ENCODE measurements at regions not wholly inside any gene's neighbourhood (a gene's known extent, or its start where the extent isn't known, plus 50 kb on each side); places are given as distances from the start of the nearest gene placed in this dataset.

DNA sequence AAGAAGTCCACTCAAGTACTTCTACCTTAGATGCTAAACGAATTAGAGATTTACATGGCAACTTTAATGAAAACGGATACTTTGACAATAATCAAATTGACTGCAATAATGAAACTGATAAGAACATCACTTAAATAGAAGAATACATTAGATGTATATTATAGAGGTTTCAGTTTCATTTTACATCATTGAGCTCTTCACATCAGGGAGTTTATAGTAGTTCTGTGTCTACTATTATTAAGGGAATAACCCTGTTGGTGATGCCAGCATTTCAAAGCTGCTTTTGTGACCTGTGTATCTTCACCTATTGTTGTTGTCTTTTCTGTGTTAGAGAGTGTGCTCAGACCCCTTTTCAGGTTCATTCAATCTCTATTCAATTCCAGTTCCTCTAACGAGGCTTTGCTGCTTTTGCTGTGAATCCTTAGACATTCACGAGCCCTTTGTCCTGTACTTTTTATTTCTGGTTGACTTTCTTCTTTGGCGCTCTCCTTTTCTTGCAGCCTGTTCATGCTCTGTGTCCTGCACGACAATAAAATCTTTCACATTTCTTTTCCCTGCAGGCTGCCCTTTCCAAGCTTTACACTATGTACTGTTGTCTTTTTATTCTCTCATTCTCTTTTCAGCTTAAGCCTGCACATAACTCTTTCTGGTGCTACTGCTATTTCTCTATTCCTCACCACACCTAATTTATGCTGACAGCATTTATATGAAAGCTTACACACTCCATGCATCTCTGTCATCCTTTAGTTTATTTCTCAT lies 232.1 kb downstream of the CPE start:
- no peak for DNase-seq (ENCODE audit: low spot score)

GRCh38 chr4:165612936-165613335 lies 234.1 kb downstream of the CPE start:
- DNase-seq (ENCODE audit: low spot score): no peak

GRCh38 chr4:165613581-165613980 lies 234.8 kb downstream of the CPE start:
- no peak for DNase-seq (ENCODE audit: low spot score)

DNA sequence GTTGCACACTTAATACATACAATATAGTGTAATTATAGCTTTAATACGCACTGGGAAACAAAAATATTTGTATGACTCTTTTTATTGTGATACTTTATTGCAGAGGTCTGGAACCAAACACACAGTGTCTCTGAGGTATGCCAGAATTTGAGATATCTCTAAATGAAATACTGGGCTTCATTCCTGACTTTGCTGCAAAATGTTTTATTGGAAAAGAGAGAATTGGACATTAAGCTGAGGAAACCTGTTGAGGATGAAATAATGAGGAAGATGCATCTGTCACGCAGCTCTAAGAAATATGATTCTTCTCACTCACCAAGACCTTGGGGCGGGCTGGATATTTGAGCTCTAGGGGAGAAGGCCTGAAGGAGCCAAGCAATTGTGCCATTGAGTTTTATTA lies 242.1 kb downstream of the CPE start:
- DNase-seq (ENCODE audit: low spot score): no peak

DNA sequence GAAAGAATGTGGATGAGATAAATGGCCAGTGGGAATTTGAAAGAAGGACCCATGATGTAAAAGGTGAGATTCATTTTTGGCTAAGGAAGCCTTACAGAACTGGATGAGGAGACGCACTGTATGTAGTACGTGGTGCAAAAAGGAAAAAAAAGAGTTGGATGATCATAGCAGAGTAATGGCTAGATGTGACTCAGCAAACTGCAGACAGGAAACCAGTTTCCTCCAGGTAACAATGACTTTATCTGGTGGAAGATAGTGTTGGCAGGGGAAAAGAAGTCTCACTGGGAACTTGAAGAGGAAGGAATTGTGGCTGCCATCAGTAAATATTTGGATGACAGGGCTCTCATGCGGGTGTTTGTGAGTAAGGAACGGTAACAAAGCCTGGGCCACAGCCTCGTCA lies 243.2 kb downstream of the CPE start:
- DNase-seq (ENCODE audit: low spot score): no peak

- DNase-seq (ENCODE audit: low spot score): no peak
These were observed 246.5 kb downstream of the CPE start for GRCh38 chr4:165625281-165625680.

- no peak for DNase-seq (ENCODE audit: low spot score)
These were observed 246.7 kb upstream of the TLL1 start for GRCh38 chr4:165626316-165626715.

DNA sequence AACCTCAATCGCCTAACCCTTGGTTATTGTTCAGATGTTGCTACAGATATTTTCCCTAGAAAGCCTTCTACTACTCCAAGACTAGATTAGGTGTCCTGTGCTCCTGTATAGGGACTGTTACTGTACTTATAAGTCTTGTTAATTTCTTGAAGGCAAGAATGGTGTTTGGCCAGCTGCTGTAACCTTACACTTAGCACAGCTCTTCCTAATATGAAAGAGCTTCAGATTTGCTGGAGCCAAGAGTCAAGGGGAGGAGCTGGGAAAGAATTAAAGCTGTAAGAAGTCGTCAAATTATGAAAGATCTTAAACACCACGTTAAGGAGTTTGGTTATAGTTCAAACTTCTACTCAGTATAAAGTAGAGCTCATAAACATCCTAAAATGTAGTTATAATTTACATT lies 245.9 kb upstream of the TLL1 start:
- no peak for DNase-seq (ENCODE audit: low spot score)

DNA sequence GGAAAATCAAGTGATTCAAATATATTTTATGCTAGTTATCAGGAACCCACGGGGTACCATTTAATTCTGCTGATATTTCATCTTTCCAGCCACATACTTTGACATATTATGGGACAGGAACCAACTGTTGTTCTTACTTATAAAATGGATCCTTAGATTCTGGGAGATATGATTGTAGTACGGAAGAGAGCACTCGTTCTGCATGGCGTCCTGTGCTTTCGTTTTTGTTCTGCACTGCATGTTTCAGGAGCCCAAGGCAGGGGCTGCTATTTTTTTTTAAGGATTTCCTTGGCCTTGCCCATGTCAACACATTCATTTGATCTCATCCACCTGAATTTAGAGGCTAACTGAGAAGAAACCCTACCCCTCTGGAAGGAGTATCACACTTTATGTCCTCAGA lies 245.5 kb upstream of the TLL1 start:
- no peak for DNase-seq (ENCODE audit: low spot score)

GRCh38 chr4:165628572-165628971 lies 244.5 kb upstream of the TLL1 start:
- no peak for DNase-seq (ENCODE audit: low spot score)

DNA sequence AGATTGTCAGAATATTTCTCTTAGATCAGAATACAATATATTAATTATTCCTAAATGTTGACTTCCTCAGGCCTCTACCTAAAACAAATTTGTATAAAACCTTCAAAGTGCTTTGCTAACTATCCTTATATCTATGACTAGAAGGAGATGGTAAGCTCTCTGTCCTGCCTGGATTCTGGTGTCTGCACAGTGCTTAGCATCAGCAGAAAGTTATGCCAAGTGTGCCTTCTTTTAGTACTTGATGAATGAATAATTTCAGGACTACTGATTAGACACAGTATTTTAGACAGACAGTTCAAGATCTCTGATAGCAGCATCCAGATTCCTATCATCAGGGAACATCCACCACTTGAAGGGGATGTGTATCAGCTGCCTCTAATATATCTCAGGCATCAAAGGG lies 242.4 kb upstream of the TLL1 start:
- DNase-seq (ENCODE audit: low spot score): no peak

DNA sequence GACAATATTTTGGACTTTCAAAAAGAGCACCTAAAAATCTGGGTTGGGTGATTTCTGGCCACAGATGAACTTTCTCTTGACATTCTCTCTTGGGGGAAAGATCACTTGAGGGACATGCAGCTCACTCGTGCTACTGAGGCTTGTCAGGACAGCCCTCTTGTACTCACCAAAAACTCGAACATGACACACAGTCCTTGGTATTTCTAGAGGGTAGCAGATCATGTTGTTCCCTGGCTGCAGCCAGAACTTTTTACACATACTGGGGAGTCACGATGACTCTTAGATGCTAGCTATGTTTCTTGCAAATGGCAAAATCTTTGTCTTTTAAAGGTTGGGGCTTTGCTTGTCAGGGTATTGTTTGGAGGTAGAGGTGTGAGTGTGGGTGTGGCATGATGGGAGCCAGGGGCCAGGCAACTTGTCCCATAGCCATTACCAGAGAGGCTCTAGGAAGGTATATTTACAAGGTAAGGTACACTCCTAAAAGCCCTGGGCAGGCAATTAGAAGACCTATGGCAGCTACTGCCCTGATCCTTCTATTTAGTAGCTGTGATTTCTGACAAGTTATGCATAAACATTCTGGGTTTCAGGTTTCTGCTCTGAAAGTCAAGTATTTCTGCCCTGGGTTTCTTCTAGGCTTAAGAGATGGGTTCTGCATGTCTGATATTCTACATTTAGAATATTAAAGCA lies 241.7 kb upstream of the TLL1 start:
- DNase-seq (ENCODE audit: low spot score): peak; percentile 30

DNA sequence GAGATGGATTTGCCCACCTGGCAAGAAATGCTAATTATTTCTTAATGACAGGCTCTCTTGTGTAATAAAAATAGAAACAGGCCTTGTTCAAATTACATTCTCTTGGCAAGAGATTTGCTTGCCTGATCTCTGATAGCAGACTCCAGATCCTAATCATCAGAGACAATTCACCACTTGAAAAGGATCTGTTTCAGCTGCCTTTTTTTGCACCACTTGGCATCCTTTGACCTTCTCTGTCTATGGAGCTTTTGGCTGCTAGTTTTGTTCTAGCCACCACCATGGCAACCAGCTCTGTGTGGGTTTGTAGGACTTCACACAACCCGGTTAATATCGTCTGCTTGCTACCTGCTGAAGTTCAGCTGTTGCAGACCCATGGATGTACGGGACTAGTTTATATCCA lies 241.1 kb upstream of the TLL1 start:
- DNase-seq (ENCODE audit: low spot score): no peak

DNA sequence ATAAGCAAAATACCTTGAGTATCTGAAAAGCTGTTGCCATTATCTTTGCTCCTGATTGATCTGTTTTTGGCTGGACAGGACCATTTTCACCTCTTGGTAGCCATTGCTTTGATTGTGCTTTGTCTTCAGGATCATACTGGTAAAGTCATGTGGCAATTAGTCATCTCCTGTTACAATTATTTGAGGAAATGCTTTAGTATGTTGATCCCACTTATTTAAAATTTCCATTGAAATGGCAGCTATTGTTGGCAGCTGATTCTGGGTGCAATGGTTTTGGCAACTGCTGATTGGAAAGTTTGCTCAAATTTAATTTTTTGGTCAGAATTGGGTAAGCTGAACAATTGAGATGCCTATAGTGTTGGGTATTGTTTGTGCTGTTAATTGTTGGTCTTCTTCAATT lies 238.3 kb upstream of the TLL1 start:
- DNase-seq (ENCODE audit: low spot score): no peak

DNA sequence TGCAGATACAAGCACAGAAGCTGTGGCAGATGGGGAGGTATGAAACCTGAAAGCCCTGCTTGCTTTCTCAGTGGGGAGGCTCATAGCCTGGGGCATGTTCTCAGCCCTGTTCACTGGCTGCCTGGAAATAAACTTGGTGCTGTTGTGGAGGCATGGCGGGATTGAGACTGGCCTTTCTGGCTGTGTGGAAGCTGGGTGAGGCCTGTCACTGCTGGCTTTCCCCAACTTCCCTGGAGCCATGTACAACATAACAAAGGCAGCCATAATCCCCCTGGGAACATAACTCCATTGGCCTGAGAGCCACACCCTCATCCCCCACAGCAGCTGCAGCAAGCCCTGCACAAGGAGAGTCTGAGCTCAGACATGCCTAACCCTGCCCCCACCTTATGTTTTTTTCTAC lies 237.7 kb upstream of the TLL1 start:
- no peak for DNase-seq (ENCODE audit: low spot score)

DNA sequence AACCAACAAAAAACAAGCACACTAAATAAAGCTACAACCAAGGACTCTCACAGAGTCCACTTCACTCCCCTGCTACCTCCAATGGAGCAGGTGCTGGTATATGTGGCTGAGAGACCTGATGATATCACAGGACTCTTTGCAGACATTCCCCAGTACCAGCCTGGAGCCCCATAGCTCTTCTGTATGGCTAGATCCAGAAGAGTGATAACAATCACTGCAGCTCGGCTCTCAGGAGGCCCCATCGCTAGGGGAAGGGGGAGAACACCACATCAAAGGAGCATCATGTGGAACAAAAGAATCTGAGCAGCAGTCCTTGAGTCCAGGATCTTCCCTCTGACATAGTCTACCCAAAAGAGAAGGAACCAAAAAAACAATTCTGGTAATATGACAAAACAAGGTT lies 237.1 kb upstream of the TLL1 start:
- DNase-seq (ENCODE audit: low spot score): no peak

DNA sequence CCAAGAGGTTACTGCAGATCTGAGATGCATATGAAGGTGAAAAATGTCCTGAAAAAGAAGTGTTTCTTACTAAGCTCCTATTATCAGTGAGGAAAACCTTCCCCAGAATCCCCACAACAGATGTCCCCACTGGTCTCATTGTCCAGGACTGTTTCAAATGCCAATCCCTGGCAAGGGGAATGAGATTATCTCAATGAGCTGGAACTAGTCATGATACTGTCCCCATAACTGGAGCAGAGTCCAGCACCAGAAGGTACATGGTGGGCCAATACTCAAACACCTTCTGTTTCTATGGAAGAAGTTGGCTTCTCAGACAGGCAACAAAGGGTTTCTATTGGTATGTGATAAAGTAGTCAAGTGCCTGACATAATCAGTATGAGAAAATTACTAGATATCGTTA lies 221.1 kb upstream of the TLL1 start:
- DNase-seq (ENCODE audit: low spot score): no peak

GRCh38 chr4:165654556-165654955 lies 218.5 kb upstream of the TLL1 start:
- no peak for DNase-seq (ENCODE audit: low spot score)

GRCh38 chr4:165656399-165656798 lies 216.6 kb upstream of the TLL1 start:
- DNase-seq (ENCODE audit: low spot score): no peak

- no peak for DNase-seq (ENCODE audit: low spot score)
These were observed 216.1 kb upstream of the TLL1 start for GRCh38 chr4:165656829-165657490.

- no peak for DNase-seq (ENCODE audit: low spot score)
These were observed 210.7 kb upstream of the TLL1 start for GRCh38 chr4:165662341-165662740.

GRCh38 chr4:165663411-165663810 lies 209.6 kb upstream of the TLL1 start:
- peak; percentile 13 for DNase-seq (ENCODE audit: low spot score)

- no peak for DNase-seq (ENCODE audit: low spot score)
These were observed 206.2 kb upstream of the TLL1 start for GRCh38 chr4:165666836-165667235.

All from GM03348 (cell line).